22Rv1 (cell line): ENCODE measurements at regions not wholly inside any gene's neighbourhood (a gene's known extent, or its start where the extent isn't known, plus 50 kb on each side); places are given as distances from the start of the nearest gene placed in this dataset.

Experiments used
- CTCF ChIP-seq: fragments of 450-650 bp; IDR thresholded peaks from 2 replicates; pipeline ENCODE4 v1.5.1; 2017; ENCODE audit warnings: mild to moderate bottlenecking
- ZFX ChIP-seq: fragments of 450-650 bp; IDR thresholded peaks from 2 replicates; pipeline ENCODE4 v1.6.1; 2017; ENCODE audit warnings: antibody characterized with exemption, borderline replicate concordance

GRCh38 chr1:177392336-177392735, 221.6 kb downstream of the BRINP2 start:
- TF ChIP-seq CTCF = no peak
- TF ChIP-seq ZFX = no peak
